NCI-H1930 (cell line): ENCODE measurements at regions not wholly inside any gene's neighbourhood (a gene's known extent, or its start where the extent isn't known, plus 50 kb on each side); places are given as distances from the start of the nearest gene placed in this dataset.

ENCODE experiments used
- DNase-seq, 2 experiments: peaks; one replicate each; lab custom pipeline; 2025; lab: John Stamatoyannopoulos, UW

GRCh38 chr5:103646698-103647614 is 84.4 kb upstream of the NUDT12 start:
- no peak for DNase-seq

GRCh38 chr5:103645816-103646215 is 83.2 kb upstream of the NUDT12 start:
- DNase-seq = no peak

- DNase-seq = no peak
Observed at GRCh38 chr5:103638979-103639378, 76.4 kb upstream of the NUDT12 start.

- DNase-seq = no peak
Observed at GRCh38 chr5:103624675-103625074, 62.1 kb upstream of the NUDT12 start.

GRCh38 chr5:103624035-103624480 is 61.5 kb upstream of the NUDT12 start:
- no peak for DNase-seq

GRCh38 chr5:103623425-103623824 is 60.8 kb upstream of the NUDT12 start:
- DNase-seq = no peak

- DNase-seq = no peak
Observed at GRCh38 chr5:103621548-103621930, 59.0 kb upstream of the NUDT12 start.

GRCh38 chr5:103620851-103621547 is 58.4 kb upstream of the NUDT12 start:
- DNase-seq = no peak

GRCh38 chr5:103617913-103618312 is 55.3 kb upstream of the NUDT12 start:
- no peak for DNase-seq

GRCh38 chr5:103617090-103617489 is 54.5 kb upstream of the NUDT12 start:
- no peak for DNase-seq

- DNase-seq = no peak
Observed at GRCh38 chr5:103612545-103612944, 50.0 kb upstream of the NUDT12 start.
